B cell (primary cell): ENCODE measurements at regions not wholly inside any gene's neighbourhood (a gene's known extent, or its start where the extent isn't known, plus 50 kb on each side); places are given as distances from the start of the nearest gene placed in this dataset.

Experiments
- ATAC-seq: fragments of 200-7000 bp; cut with Tn5 transposase; one replicate; pipeline ENCODE4 v1.10.0; 2021; ENCODE audit warnings: low read depth, mild to moderate bottlenecking, moderate number of reproducible peaks, moderate library complexity
- CTCF ChIA-PET: fragments of 350-600 bp; sonication (Branson Sonifier 250); formaldehyde crosslinking; loops from one replicate; lab custom pipeline; 2021; ENCODE audit warnings: antibody characterized with exemption, inconsistent platforms; lab: Charles Lee
- POLR2A ChIA-PET: fragments of 350-600 bp; sonication (Branson Sonifier 250); formaldehyde crosslinking; loops from one replicate; lab custom pipeline; 2021; ENCODE audit warnings: antibody characterized with exemption; lab: Charles Lee
- DNase-seq: peaks from one replicate; pipeline ENCODE4 v3.0.0; 2013
- H2AFZ ChIP-seq: 2 replicates; pipeline ENCODE4 v1.6.1; 2012; ENCODE audit warnings: mild to moderate bottlenecking, low read depth, low read length; ENCODE audit not compliant: insufficient read depth, poor library complexity, severe bottlenecking
- H3K27ac ChIP-seq, 2 donors: 1 replicate in 1 of 2; 2 replicates in 1 of 2; pipeline ENCODE4 v1.5.1; 2012 to 2013; ENCODE audit warnings: low read length in 2 of 2, mild to moderate bottlenecking in 2 of 2, moderate library complexity in 1 of 2
- H3K27me3 ChIP-seq, 4 experiments: fragments of 200-600 bp in 1 of 4; sonication (generic) in 1 of 4; replicated peaks in 1 of 4; 1 replicate in 2 of 4; 2 replicates in 2 of 4; pipeline versions ENCODE4 v1.6.1 to v1.7.0; 2013 to 2016; ENCODE audit warnings: low read length in 3 of 4, mild to moderate bottlenecking in 2 of 4, mixed read lengths in 1 of 4, moderate library complexity in 1 of 4; ENCODE audit not compliant: insufficient read depth in 4 of 4, control insufficient read depth in 3 of 4; ENCODE audit errors: control extremely low read depth in 1 of 4
- H3K36me3 ChIP-seq, 2 experiments: replicated peaks in 1 of 2; 1 replicate in 1 of 2; 2 replicates in 1 of 2; pipeline versions ENCODE4 v1.6.1 to v1.7.1; 2013; ENCODE audit warnings: low read length in 1 of 2; ENCODE audit not compliant: insufficient read depth in 2 of 2, control insufficient read depth in 1 of 2; ENCODE audit errors: control extremely low read depth in 1 of 2, extremely low read depth in 1 of 2
- H3K4me1 ChIP-seq, 2 donors: fragments of 200-600 bp in 1 of 2; sonication (generic) in 1 of 2; 1 replicate in 1 of 2; 2 replicates in 1 of 2; pipeline versions ENCODE4 v1.5.1 to v1.6.1; 2013 to 2017; ENCODE audit warnings: low read length in 2 of 2; ENCODE audit not compliant: control insufficient read depth in 2 of 2, insufficient read depth in 2 of 2
- H3K4me2 ChIP-seq: replicated peaks from 2 replicates; pipeline ENCODE3; 2012; ENCODE audit warnings: mild to moderate bottlenecking, low read depth, low read length; ENCODE audit not compliant: poor library complexity, severe bottlenecking
- H3K4me3 ChIP-seq, 5 experiments: fragments of 200-600 bp in 1 of 5; sonication (generic) in 1 of 5; 1 replicate in 3 of 5; 2 replicates in 2 of 5; pipeline versions ENCODE4 v1.5.1 to v1.7.0; 2011 to 2016; ENCODE audit warnings: low read length in 4 of 5, mild to moderate bottlenecking in 4 of 5, low read depth in 2 of 5, control low read depth in 1 of 5, moderate library complexity in 1 of 5; ENCODE audit not compliant: insufficient read depth in 1 of 5; ENCODE audit errors: control extremely low read depth in 1 of 5, extremely low read depth in 1 of 5
- H3K79me2 ChIP-seq: fragments of 200-600 bp; sonication (generic); one replicate; pipeline ENCODE4 v1.6.0; 2016; ENCODE audit warnings: low read length; ENCODE audit not compliant: control insufficient read depth, insufficient read depth
- H3K9ac ChIP-seq: fragments of 200-600 bp; sonication (generic); 2 replicates; pipeline ENCODE4 v1.6.1; 2017; ENCODE audit warnings: mild to moderate bottlenecking, low read length, moderate library complexity
- H3K9me3 ChIP-seq, 3 donors: one replicate each; pipeline versions ENCODE4 v1.6.1 to v1.7.1; 2013; ENCODE audit warnings: low read length in 2 of 3; ENCODE audit not compliant: control insufficient read depth in 2 of 3, insufficient read depth in 1 of 3; ENCODE audit errors: control extremely low read depth in 1 of 3
- H4K20me1 ChIP-seq: 2 replicates; pipeline ENCODE4 v1.6.0; 2012; ENCODE audit warnings: mild to moderate bottlenecking, low read length; ENCODE audit not compliant: insufficient read depth, control insufficient read depth, poor library complexity, severe bottlenecking
- H3K27ac Mint-ChIP-seq: one replicate; pipeline ENCODE4 v1.8.0; 2021; ENCODE audit warnings: mixed read lengths
- H3K27me3 Mint-ChIP-seq: one replicate; pipeline ENCODE4 v1.8.0; 2021; ENCODE audit warnings: mixed read lengths
- H3K4me1 Mint-ChIP-seq: one replicate; pipeline ENCODE4 v1.8.0; 2021; ENCODE audit warnings: mixed read lengths
- H3K4me3 Mint-ChIP-seq: one replicate; pipeline ENCODE4 v1.8.0; 2021; ENCODE audit warnings: mixed read lengths
- H3K9me3 Mint-ChIP-seq: one replicate; pipeline ENCODE4 v1.8.0; 2022; ENCODE audit warnings: mixed read lengths; ENCODE audit not compliant: insufficient read depth
- EZH2 ChIP-seq: IDR thresholded peaks from 2 replicates; pipeline ENCODE4 v1.6.1; 2012; ENCODE audit warnings: borderline replicate concordance, low read depth, mild to moderate bottlenecking, moderate library complexity, low read length; ENCODE audit not compliant: insufficient read depth, poor library complexity, severe bottlenecking
- WGBS: methylation state at CpG from one replicate; pipeline ENCODE4 v1.1.5; 2013; ENCODE audit warnings: missing lambda C conversion rate; ENCODE audit not compliant: insufficient coverage; 5-methylcytosine and 5-hydroxymethylcytosine counted together
- intact Hi-C: fragments of 100-400 bp; cut with micrococcal nuclease; formaldehyde crosslinking; loops from one replicate; pipeline ENCODE4 v1.10.0; 2022
- TF ChIP-seq, protein P1 (sequence below): fragments of 200-600 bp; IDR thresholded peaks from one replicate; pipeline ENCODE4 v1.8.0; 2022; ENCODE audit warnings: antibody characterized with exemption, mild to moderate bottlenecking

DNA sequence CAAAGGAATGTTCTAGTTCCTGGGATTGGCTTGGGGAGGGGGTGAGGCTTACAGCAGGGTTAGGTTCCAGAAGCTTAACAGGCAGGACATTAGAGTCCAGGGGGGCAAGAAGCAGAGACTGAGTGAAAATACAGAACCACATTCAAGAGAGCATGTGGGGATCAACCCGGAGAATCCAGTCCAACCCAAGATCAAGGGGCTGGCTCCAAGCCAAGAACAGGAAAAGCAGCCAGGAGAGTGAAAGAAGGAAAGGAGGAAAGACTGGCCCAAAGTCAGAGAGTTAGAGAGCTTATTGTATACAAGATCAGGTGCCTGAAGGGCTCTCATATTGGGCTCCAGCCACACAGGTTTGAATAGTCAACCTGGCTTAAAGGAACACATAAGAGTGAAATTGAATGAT is 190.3 kb upstream of the CDKN3 start:
- intact Hi-C loops = no loop called here
- H3K9me3 ChIP-seq = peaks cover 0 to 3% (median 0%) of the 10 kb centered on the region in 3 donors
- Mint-ChIP-seq H3K27ac (no peak overlapping the region), H3K4me3 (no peak overlapping the region), H3K27me3 (peaks cover 26% of the 10 kb centered on the region), H3K9me3 (no peaks in the 10 kb centered on the region), H3K4me1 (no peaks in the 10 kb centered on the region)
- no peak overlapping the region for H3K4me3 ChIP-seq
- H3K79me2 ChIP-seq = no peaks in the 10 kb centered on the region
- ChIA-PET CTCF (no interaction called here), POLR2A (no interaction called here)
- H3K4me2 ChIP-seq = no peak overlapping the region
- 100% methylated on average over 1 of the region's 1 CpG for WGBS
- H3K9ac ChIP-seq = no peak overlapping the region
- peaks cover 0 to 8% (median 2%) of the 10 kb centered on the region in 4 experiments for H3K27me3 ChIP-seq
- H4K20me1 ChIP-seq = no peaks in the 10 kb centered on the region
- no peaks in the 10 kb centered on the region for H3K4me1 ChIP-seq
- TF ChIP-seq, protein P1, sequence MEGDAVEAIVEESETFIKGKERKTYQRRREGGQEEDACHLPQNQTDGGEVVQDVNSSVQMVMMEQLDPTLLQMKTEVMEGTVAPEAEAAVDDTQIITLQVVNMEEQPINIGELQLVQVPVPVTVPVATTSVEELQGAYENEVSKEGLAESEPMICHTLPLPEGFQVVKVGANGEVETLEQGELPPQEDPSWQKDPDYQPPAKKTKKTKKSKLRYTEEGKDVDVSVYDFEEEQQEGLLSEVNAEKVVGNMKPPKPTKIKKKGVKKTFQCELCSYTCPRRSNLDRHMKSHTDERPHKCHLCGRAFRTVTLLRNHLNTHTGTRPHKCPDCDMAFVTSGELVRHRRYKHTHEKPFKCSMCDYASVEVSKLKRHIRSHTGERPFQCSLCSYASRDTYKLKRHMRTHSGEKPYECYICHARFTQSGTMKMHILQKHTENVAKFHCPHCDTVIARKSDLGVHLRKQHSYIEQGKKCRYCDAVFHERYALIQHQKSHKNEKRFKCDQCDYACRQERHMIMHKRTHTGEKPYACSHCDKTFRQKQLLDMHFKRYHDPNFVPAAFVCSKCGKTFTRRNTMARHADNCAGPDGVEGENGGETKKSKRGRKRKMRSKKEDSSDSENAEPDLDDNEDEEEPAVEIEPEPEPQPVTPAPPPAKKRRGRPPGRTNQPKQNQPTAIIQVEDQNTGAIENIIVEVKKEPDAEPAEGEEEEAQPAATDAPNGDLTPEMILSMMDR = no peak
- no peak for TF ChIP-seq EZH2
- H3K27ac ChIP-seq = no peak overlapping the region
- no peaks in the 10 kb centered on the region for H3K36me3 ChIP-seq
- no peak overlapping the region for H2AFZ ChIP-seq
- DNase-seq = no peak
- no peak for ATAC-seq

DNA sequence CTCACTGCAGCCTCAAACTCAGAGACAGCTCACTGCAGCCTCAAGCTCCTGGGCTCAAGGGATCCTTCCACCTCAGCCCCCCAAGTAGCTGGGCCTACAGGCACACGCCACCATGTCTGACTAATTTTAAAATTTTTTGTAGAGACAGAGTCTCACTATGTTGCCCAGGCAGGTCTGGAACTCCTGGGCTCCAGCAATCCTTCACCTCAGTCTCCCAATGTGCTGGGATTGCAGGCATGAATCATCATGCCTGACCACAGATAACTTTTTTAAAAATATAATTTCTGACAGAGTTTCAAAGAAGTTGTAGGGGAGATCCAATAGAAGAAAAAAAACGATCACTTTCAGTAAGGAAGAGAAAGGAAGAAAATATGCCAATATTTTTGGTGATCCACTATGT is 189.7 kb upstream of the CDKN3 start:
- POLR2A ChIA-PET = no interaction called here
- ATAC-seq (no peak), DNase-seq (no peak)
- intact Hi-C loops = no loop called here
- H3K27me3 Mint-ChIP-seq = peaks cover 27% of the 10 kb centered on the region
- H3K4me1 Mint-ChIP-seq = no peaks in the 10 kb centered on the region
- Histone ChIP-seq H3K4me2 (no peak overlapping the region), H2AFZ (no peak overlapping the region), H3K27ac (no peak overlapping the region), H3K27me3 (peaks cover 0 to 8% (median 2%) of the 10 kb centered on the region in 4 experiments), H3K9ac (no peak overlapping the region), H3K4me3 (no peak overlapping the region), H3K79me2 (no peaks in the 10 kb centered on the region), H3K36me3 (no peaks in the 10 kb centered on the region), H3K4me1 (no peaks in the 10 kb centered on the region), H4K20me1 (no peaks in the 10 kb centered on the region), H3K9me3 (no peaks in the 10 kb centered on the region)
- WGBS = 80% methylated on average over 1 of the region's 2 CpGs
- CTCF ChIA-PET = no interaction called here
- H3K9me3 Mint-ChIP-seq = no peaks in the 10 kb centered on the region
- H3K4me3 Mint-ChIP-seq = no peak overlapping the region
- no peak overlapping the region for H3K27ac Mint-ChIP-seq
- no peak for TF ChIP-seq EZH2
- TF ChIP-seq, protein P1 = no peak
